Prostate gland (tissue), 2 donors: ENCODE measurements at regions not wholly inside any gene's neighbourhood (a gene's known extent, or its start where the extent isn't known, plus 50 kb on each side); places are given as distances from the start of the nearest gene placed in this dataset.
A peak's percentile ranks its signal among the peaks of the same experiment; 100 is the strongest.

ENCODE experiments used
- POLR2A ChIP-seq: fragments of 450-650 bp; IDR thresholded peaks from one replicate; pipeline ENCODE4 v1.6.1; 2016; ENCODE audit warnings: antibody characterized with exemption, mild to moderate bottlenecking
- POLR2AphosphoS5 ChIP-seq: sonication (generic); formaldehyde crosslinking; IDR thresholded peaks from one replicate; pipeline ENCODE4 v1.6.1; 2017; ENCODE audit warnings: antibody characterized with exemption
- TF ChIP-seq, protein P1 (sequence below), 4 experiments: fragments of 200-600 bp in 2 of 4; fragments of 450-650 bp in 2 of 4; sonication (generic) in 2 of 4; IDR thresholded peaks; 1 replicate in 3 of 4; 2 replicates in 1 of 4; pipeline ENCODE4 v1.5.1; 2016 to 2019; ENCODE audit warnings: antibody characterized with exemption in 4 of 4, mild to moderate bottlenecking in 2 of 4, moderate library complexity in 2 of 4

GRCh38 chr5:174355208-174355612 is 309.7 kb downstream of the NSG2 start:
- TF ChIP-seq, protein P1, sequence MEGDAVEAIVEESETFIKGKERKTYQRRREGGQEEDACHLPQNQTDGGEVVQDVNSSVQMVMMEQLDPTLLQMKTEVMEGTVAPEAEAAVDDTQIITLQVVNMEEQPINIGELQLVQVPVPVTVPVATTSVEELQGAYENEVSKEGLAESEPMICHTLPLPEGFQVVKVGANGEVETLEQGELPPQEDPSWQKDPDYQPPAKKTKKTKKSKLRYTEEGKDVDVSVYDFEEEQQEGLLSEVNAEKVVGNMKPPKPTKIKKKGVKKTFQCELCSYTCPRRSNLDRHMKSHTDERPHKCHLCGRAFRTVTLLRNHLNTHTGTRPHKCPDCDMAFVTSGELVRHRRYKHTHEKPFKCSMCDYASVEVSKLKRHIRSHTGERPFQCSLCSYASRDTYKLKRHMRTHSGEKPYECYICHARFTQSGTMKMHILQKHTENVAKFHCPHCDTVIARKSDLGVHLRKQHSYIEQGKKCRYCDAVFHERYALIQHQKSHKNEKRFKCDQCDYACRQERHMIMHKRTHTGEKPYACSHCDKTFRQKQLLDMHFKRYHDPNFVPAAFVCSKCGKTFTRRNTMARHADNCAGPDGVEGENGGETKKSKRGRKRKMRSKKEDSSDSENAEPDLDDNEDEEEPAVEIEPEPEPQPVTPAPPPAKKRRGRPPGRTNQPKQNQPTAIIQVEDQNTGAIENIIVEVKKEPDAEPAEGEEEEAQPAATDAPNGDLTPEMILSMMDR (IDR thresholded peaks at IDR 0.05) = no peak
- TF ChIP-seq POLR2AphosphoS5 (peak; percentile 4), POLR2A (no peak)
